Body of pancreas (tissue), 4 donors: ENCODE measurements at regions not wholly inside any gene's neighbourhood (a gene's known extent, or its start where the extent isn't known, plus 50 kb on each side); places are given as distances from the start of the nearest gene placed in this dataset.
"Not testable (repeated sequence)": the region's sequence is repeated elsewhere in the genome, so short reads cannot be mapped to it uniquely, and the experiment has no call there.

Source experiments
- CTCF ChIP-seq, 7 experiments: fragments of 450-650 bp in 4 of 7; fragments of 200-600 bp in 3 of 7; sonication (generic) in 3 of 7; IDR thresholded peaks; one replicate each; pipeline ENCODE4 v1.5.1; 2016 to 2019; ENCODE audit warnings: antibody characterized with exemption in 7 of 7
- POLR2A ChIP-seq, 3 donors: fragments of 450-650 bp; IDR thresholded peaks; one replicate each; pipeline ENCODE4 v1.6.1; 2016; ENCODE audit warnings: antibody characterized with exemption in 3 of 3, mild to moderate bottlenecking in 2 of 3

GRCh38 chr6:122280105-122281021, 119.1 kb upstream of the HSF2 start:
- not testable (repeated sequence) for TF ChIP-seq CTCF, POLR2A (IDR thresholded peaks at IDR 0.05)
